Spleen (tissue), 11 donors: ENCODE measurements at regions not wholly inside any gene's neighbourhood (a gene's known extent, or its start where the extent isn't known, plus 50 kb on each side); places are given as distances from the start of the nearest gene placed in this dataset.

Source experiments
- DNase-seq: peaks from one replicate; pipeline ENCODE4 v3.0.0-alpha.2; 2020
- H3K27ac ChIP-seq, 8 donors: fragments of 200-600 bp; sonication (generic) in 7 of 8; 1 replicate in 4 of 8; 2 replicates in 4 of 8; pipeline versions ENCODE4 v1.5.0 to v1.8.0; 2016 to 2021; ENCODE audit warnings: inconsistent platforms in 4 of 8, mild to moderate bottlenecking in 4 of 8, moderate library complexity in 1 of 8
- H3K27me3 ChIP-seq, 7 donors: fragments of 200-600 bp; sonication (generic) in 6 of 7; replicated peaks in 1 of 7; 1 replicate in 4 of 7; 2 replicates in 3 of 7; pipeline versions ENCODE4 v1.5.0 to v1.8.0; 2016 to 2021; ENCODE audit warnings: inconsistent platforms in 3 of 7, mild to moderate bottlenecking in 1 of 7
- H3K36me3 ChIP-seq, 6 donors: fragments of 200-600 bp; sonication (generic) in 5 of 6; 1 replicate in 4 of 6; 2 replicates in 2 of 6; pipeline versions ENCODE4 v1.5.0 to v1.8.0; 2016 to 2021; ENCODE audit warnings: inconsistent platforms in 2 of 6
- H3K4me1 ChIP-seq, 6 donors: fragments of 200-600 bp; sonication (generic) in 5 of 6; 1 replicate in 3 of 6; 2 replicates in 3 of 6; pipeline versions ENCODE4 v1.5.0 to v1.8.0; 2016 to 2021; ENCODE audit warnings: inconsistent platforms in 3 of 6
- H3K4me3 ChIP-seq, 8 donors: fragments of 200-600 bp; sonication (generic) in 7 of 8; 1 replicate in 4 of 8; 2 replicates in 4 of 8; pipeline versions ENCODE4 v1.5.0 to v1.8.0; 2016 to 2021; ENCODE audit warnings: inconsistent platforms in 4 of 8, mild to moderate bottlenecking in 4 of 8, moderate library complexity in 2 of 8
- H3K9me3 ChIP-seq, 8 donors: fragments of 200-600 bp; sonication (generic) in 7 of 8; 1 replicate in 4 of 8; 2 replicates in 4 of 8; pipeline versions ENCODE4 v1.5.0 to v1.8.0; 2016 to 2021; ENCODE audit warnings: inconsistent platforms in 4 of 8
- CTCF ChIP-seq, 11 experiments: fragments of 200-600 bp in 7 of 11; fragments of 450-650 bp in 4 of 11; sonication (generic) in 4 of 11; IDR thresholded peaks in 8 of 11; conservative IDR thresholded peaks in 3 of 11; 1 replicate in 7 of 11; 2 replicates in 4 of 11; pipeline versions ENCODE4 v1.4.0 to v1.8.0; 2016 to 2021; ENCODE audit warnings: antibody characterized with exemption in 11 of 11, inconsistent platforms in 4 of 11, mild to moderate bottlenecking in 1 of 11
- POLR2A ChIP-seq, 3 donors: fragments of 450-650 bp; IDR thresholded peaks; one replicate each; pipeline ENCODE4 v1.5.1; 2017; ENCODE audit warnings: antibody characterized with exemption in 3 of 3, mild to moderate bottlenecking in 1 of 3
- POLR2AphosphoS5 ChIP-seq, 3 donors: sonication (generic); formaldehyde crosslinking; IDR thresholded peaks; one replicate each; pipeline ENCODE4 v1.5.1; 2017; ENCODE audit warnings: antibody characterized with exemption in 3 of 3
- WGBS, 5 donors: extraction: QIAGEN DNeasy Blood & Tissue Kit in 3 of 5; methylation state at CpG; one replicate each; pipeline versions ENCODE4 v1.1.5 to v1.1.7; 2013 to 2018; 5-methylcytosine and 5-hydroxymethylcytosine counted together
- intact Hi-C: fragments of 100-400 bp; cut with DNase I; formaldehyde crosslinking; loops from one replicate; pipeline ENCODE4 v1.15.0; 2023; ENCODE audit warnings: low total_unique reads
- donor health status: healthy with polysubstance abuse.
- donor health status: DM: no; HTN: no; CAD: no; lungs with moderate emphysema.
- donor health status: DM: no; HTN: no; CAD: no.
- donor health status: Bipolar disorder and iron deficiency.
- donor health status: healthy.
- donor health status: DM: no; HTN: no; CAD: no.
- donor health status: DM: yes; HTN: yes; CAD: no.

- WGBS, 5 donors, result 70 to 86% (median 76%) methylated on average over 1 of the region's 1 CpG
- H3K9me3 ChIP-seq, result no peaks in the 10 kb centered on the region
- no peak overlapping the region for H3K4me3 ChIP-seq
- intact Hi-C loops, result loop anchor here (10.0 kb wide), 1 partner anchor 296 kb away; no protein-coding TSS in a partner anchor
- H3K27ac ChIP-seq, result no peak overlapping the region
- no peaks in the 10 kb centered on the region for H3K36me3 ChIP-seq
- DNase-seq, result no peak
- no peaks in the 10 kb centered on the region for H3K4me1 ChIP-seq
- TF ChIP-seq POLR2A (IDR thresholded peaks at IDR 0.05) (no peak), POLR2AphosphoS5 (IDR thresholded peaks at IDR 0.05) (no peak), CTCF (IDR thresholded peaks at IDR 0.05 in 8 of 11, conservative IDR thresholded peaks at IDR 0.05 in 3 of 11) (no peak)
- no peaks in the 10 kb centered on the region for H3K27me3 ChIP-seq
These were observed 530.5 kb upstream of the TLE4 start for GRCh38 chr9:79041266-79041665.

DNA sequence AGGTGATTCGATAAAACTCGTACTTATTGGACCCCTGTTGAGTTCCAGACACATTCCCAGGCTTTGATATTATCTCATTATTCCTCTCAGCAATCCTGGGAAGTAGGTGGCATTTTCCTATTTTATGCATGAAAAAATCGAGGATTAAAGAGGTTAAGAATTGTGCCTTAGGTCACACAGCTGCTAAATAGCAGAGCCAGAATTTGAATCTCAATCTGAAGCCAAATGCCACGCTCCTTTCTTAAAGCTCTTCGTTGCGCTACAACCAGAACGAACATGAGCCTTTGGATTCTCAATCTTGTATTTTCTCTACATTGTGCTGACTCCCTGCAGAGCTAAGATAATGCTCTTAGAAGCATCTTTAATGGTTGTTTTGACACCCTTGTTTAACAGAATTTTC, 527.8 kb upstream of the TLE4 start:
- TF ChIP-seq CTCF (IDR thresholded peaks at IDR 0.05 in 8 of 11, conservative IDR thresholded peaks at IDR 0.05 in 3 of 11) (no peak), POLR2AphosphoS5 (IDR thresholded peaks at IDR 0.05) (no peak), POLR2A (IDR thresholded peaks at IDR 0.05) (no peak)
- intact Hi-C loops, result loop anchor here (10.0 kb wide), 1 partner anchor 299 kb away; no protein-coding TSS in a partner anchor
- 75 to 88% (median 81%) methylated on average over 7 of the region's 7 CpGs for WGBS, 5 donors

GRCh38 chr9:79046401-79046800, 525.4 kb upstream of the TLE4 start:
- DNase-seq, result no peak
- intact Hi-C loops, result loop anchor here (10.0 kb wide), 1 partner anchor 302 kb away; no protein-coding TSS in a partner anchor
- no peaks in the 10 kb centered on the region for H3K27me3 ChIP-seq
- H3K4me3 ChIP-seq, result no peak overlapping the region
- WGBS, 5 donors, result 88 to 95% (median 90%) methylated on average over 2 of the region's 2 CpGs
- TF ChIP-seq CTCF (IDR thresholded peaks at IDR 0.05 in 8 of 11, conservative IDR thresholded peaks at IDR 0.05 in 3 of 11), result no peak
- no peak for TF ChIP-seq POLR2A (IDR thresholded peaks at IDR 0.05)
- no peak for TF ChIP-seq POLR2AphosphoS5 (IDR thresholded peaks at IDR 0.05)
- no peak overlapping the region for H3K27ac ChIP-seq
- no peaks in the 10 kb centered on the region for H3K4me1 ChIP-seq
- no peaks in the 10 kb centered on the region for H3K9me3 ChIP-seq
- H3K36me3 ChIP-seq, result no peaks in the 10 kb centered on the region

More for the DNA sequence above, 527.8 kb upstream of the TLE4 start:
- no peaks in the 10 kb centered on the region for H3K36me3 ChIP-seq
- H3K27me3 ChIP-seq, result no peaks in the 10 kb centered on the region
- DNase-seq, result no peak
- H3K27ac ChIP-seq, result no peak overlapping the region
- H3K4me1 ChIP-seq, result no peaks in the 10 kb centered on the region
- no peak overlapping the region for H3K4me3 ChIP-seq
- H3K9me3 ChIP-seq, result no peaks in the 10 kb centered on the region

- intact Hi-C loops, result loop anchor here (10.0 kb wide), 1 partner anchor 305 kb away; no protein-coding TSS in a partner anchor
- no peak for DNase-seq
- WGBS, 5 donors, result 75 to 85% (median 82%) methylated on average over 5 of the region's 5 CpGs
- H3K27ac ChIP-seq, result no peak overlapping the region
- TF ChIP-seq POLR2AphosphoS5 (IDR thresholded peaks at IDR 0.05) (no peak), POLR2A (IDR thresholded peaks at IDR 0.05) (no peak), CTCF (IDR thresholded peaks at IDR 0.05 in 8 of 11, conservative IDR thresholded peaks at IDR 0.05 in 3 of 11) (no peak)
- H3K36me3 ChIP-seq, result no peaks in the 10 kb centered on the region
- no peak overlapping the region for H3K4me3 ChIP-seq
- no peaks in the 10 kb centered on the region for H3K27me3 ChIP-seq
- no peaks in the 10 kb centered on the region for H3K4me1 ChIP-seq
- H3K9me3 ChIP-seq, result no peaks in the 10 kb centered on the region
These were observed 522.4 kb upstream of the TLE4 start for GRCh38 chr9:79049371-79049770.
